ENCODE measurements at regions not wholly inside any gene's neighbourhood (a gene's known extent, or its start where the extent isn't known, plus 50 kb on each side); places are given as distances from the start of the nearest gene placed in this dataset.

DNA sequence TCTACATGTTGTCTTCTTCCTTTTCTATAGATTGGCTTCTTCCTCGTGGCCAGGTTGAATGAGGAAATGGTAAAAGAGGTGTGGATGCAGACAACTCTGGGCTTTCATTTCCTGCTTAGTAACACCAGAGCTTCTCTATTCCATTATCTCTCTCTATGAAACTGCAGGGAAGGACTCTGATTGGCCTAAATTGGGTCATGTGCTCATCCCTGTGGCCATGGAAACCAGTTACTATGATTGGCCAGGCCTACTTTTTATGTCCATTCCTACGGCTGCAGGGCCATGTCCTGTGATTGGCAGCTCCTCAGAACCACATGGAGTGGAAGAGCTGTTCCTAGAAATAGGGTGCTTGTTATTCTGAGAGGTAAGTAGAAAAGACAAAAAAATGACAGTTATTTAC is 486.9 kb upstream of the ADAMTS9 start:
- TF ChIP-seq CTCF (IDR thresholded peaks at IDR 0.05) (no peak), EP300 (IDR thresholded peaks at IDR 0.05) (no peak), POLR2AphosphoS5 (IDR thresholded peaks at IDR 0.05) (no peak), POLR2A (IDR thresholded peaks at IDR 0.05; ENCODE audit: low read depth) (no peak)
